ENCODE measurements at regions not wholly inside any gene's neighbourhood (a gene's known extent, or its start where the extent isn't known, plus 50 kb on each side); places are given as distances from the start of the nearest gene placed in this dataset.

DNA sequence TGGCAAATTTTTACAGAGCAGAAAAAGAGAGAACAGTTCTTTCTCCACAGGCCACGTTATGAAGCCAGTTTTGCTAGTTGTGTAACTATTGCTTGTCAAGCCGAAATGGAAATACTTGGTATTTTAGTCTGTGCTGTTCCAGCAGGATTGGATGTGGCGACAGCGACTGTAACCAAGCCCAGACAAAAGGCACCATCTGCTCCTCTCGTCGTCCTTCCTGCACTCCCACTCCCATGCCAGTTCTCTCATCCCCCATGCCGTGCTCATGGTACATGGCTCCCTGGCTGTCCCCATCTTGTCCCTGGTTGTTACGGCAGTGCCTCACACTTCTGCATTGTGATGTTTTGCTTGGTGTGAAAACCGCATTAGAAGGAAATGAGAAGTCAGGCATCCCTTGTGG lies 185.7 kb upstream of the FZD8 start:
- Histone ChIP-seq H2BK15ac (ENCODE audit: low read length) (0 out of 2 replicates have a peak overlapping the region, but pooled peaks have one; percentile 0), H3K23ac (ENCODE audit: insufficient read length) (no peak overlapping the region), H3K9me3 (ENCODE audit: insufficient read depth in 2 of 2, low read depth in 1 of 2, low read length in 1 of 2) (no peaks in the 10 kb centered on the region), H3K36me3 (ENCODE audit: control insufficient read depth in 2 of 4, insufficient read depth in 4 of 4, low read length in 3 of 4) (no peaks in the 10 kb centered on the region), H2BK12ac (ENCODE audit: low read depth, low read length) (no peak overlapping the region), H2AK5ac (ENCODE audit: low read depth, low read length) (no peak overlapping the region), H3K4ac (replicated peaks; ENCODE audit: insufficient read length, low read depth, low read length) (no peak overlapping the region), H2AFZ (ENCODE audit: low read length) (no peak overlapping the region), H3K79me2 (ENCODE audit: control insufficient read depth in 1 of 2, insufficient read depth in 2 of 2, low read length in 2 of 2) (no peaks in the 10 kb centered on the region), H3K14ac (ENCODE audit: insufficient read length) (no peak overlapping the region), H2BK20ac (ENCODE audit: low read length) (no peak overlapping the region), H2BK120ac (replicated peaks; ENCODE audit: low read depth, low read length) (no peak overlapping the region), H3K79me1 (ENCODE audit: low read depth, low read length) (no peaks in the 10 kb centered on the region), H4K8ac (ENCODE audit: extremely low read depth, insufficient read depth, low read length) (no peak overlapping the region), H3K27ac (ENCODE audit: low read depth, low read length) (no peak overlapping the region), H4K5ac (ENCODE audit: insufficient read length, low read depth, low read length) (no peak overlapping the region), H4K20me1 (replicated peaks in 1 of 2; ENCODE audit: control insufficient read depth in 1 of 2, insufficient read depth in 2 of 2, low read length in 2 of 2) (no peaks in the 10 kb centered on the region), H3K4me2 (ENCODE audit: insufficient read depth in 1 of 2, low read depth in 2 of 2, low read length in 2 of 2) (no peak overlapping the region), H2BK5ac (ENCODE audit: low read depth, low read length) (no peak overlapping the region), H3K23me2 (ENCODE audit: low read depth, low read length) (no peaks in the 10 kb centered on the region), H3K27me3 (replicated peaks in 1 of 4; ENCODE audit: control insufficient read depth in 3 of 4, extremely low read depth in 1 of 4, insufficient read depth in 3 of 4, low read length in 3 of 4) (no peaks in the 10 kb centered on the region), H3K56ac (replicated peaks; ENCODE audit: insufficient read length, low read depth, low read length) (no peak overlapping the region), H4K91ac (replicated peaks; ENCODE audit: insufficient read length, low read length) (no peak overlapping the region), H3K9ac (replicated peaks in 1 of 4; ENCODE audit: extremely low read depth in 1 of 4, low read depth in 3 of 4, low read length in 3 of 4) (no peak overlapping the region), H3K18ac (ENCODE audit: extremely low read depth, low read length) (no peak overlapping the region), H3K4me3 (ENCODE audit: extremely low read depth in 1 of 4, insufficient read depth in 2 of 4, low read depth in 3 of 4, low read length in 4 of 4) (no peak overlapping the region), H3K4me1 (replicated peaks in 1 of 4; ENCODE audit: control insufficient read depth in 3 of 4, insufficient read depth in 4 of 4, low read length in 3 of 4) (peaks cover 0 to 5% (median 0%) of the 10 kb centered on the region in 4 experiments; a peak in 1 of 7 replicates)
- DNase-seq (ENCODE audit: low read depth in 1 of 2, low spot score in 2 of 2) (no peak), FAIRE-seq (no peak)
- ChIA-PET POLR2A (ENCODE audit: partially characterized antibody) (no interaction called here), CTCF (ENCODE audit: partially characterized antibody) (interaction anchor here (0.5 to 1.3 kb wide), 2 partner anchors 33 to 294 kb away, joined by 3 to 4 read pairs; no protein-coding TSS in a partner anchor)
- 91% methylated on average over 9 of the region's 9 CpGs; no CpG with 5 or more reads in 1 of the 2 experiments for WGBS, 2 experiments (ENCODE audit: extremely low coverage in 1 of 2, insufficient coverage in 1 of 2, insufficient read length in 1 of 2, insufficient replicate concordance in 2 of 2, low coverage in 1 of 2, low lambda C conversion rate in 2 of 2, missing lambda C conversion rate in 1 of 2)
- TF ChIP-seq GABPA (IDR thresholded peaks at IDR 0.05; ENCODE audit: borderline replicate concordance, insufficient read depth, low read length) (no peak), CHD2 (IDR thresholded peaks at IDR 0.05; ENCODE audit: low read length) (no peak), RBBP5 (IDR thresholded peaks at IDR 0.05; ENCODE audit: borderline replicate concordance, low read depth, low read length) (no peak), BRCA1 (IDR thresholded peaks at IDR 0.05; ENCODE audit: low read depth, low read length) (no peak), BCL11A (IDR thresholded peaks at IDR 0.05; ENCODE audit: low read depth in 2 of 2, low read length in 2 of 2) (no peak), SIRT6 (IDR thresholded peaks at IDR 0.05; ENCODE audit: low read length) (no peak), SIN3A (conservative IDR thresholded peaks at IDR 0.05 in 1 of 2, IDR thresholded peaks at IDR 0.05 in 1 of 2; ENCODE audit: low read depth in 1 of 2, low read length in 2 of 2) (no peak), YY1 (IDR thresholded peaks at IDR 0.05; ENCODE audit: low read depth, low read length) (no peak), RAD21 (IDR thresholded peaks at IDR 0.05 in 1 of 2, conservative IDR thresholded peaks at IDR 0.05 in 1 of 2; ENCODE audit: low read depth in 2 of 2, low read length in 2 of 2) (no peak), RFX5 (IDR thresholded peaks at IDR 0.05; ENCODE audit: borderline replicate concordance, low read depth, low read length) (no peak), EGR1 (IDR thresholded peaks at IDR 0.05; ENCODE audit: borderline replicate concordance, low read depth, low read length) (no peak), TAF7 (optimal IDR thresholded peaks at IDR 0.05; ENCODE audit: borderline replicate concordance, low read depth, low read length) (no peak), SP4 (IDR thresholded peaks at IDR 0.05; ENCODE audit: low read length) (no peak)
- TF ChIP-seq, protein P1, sequence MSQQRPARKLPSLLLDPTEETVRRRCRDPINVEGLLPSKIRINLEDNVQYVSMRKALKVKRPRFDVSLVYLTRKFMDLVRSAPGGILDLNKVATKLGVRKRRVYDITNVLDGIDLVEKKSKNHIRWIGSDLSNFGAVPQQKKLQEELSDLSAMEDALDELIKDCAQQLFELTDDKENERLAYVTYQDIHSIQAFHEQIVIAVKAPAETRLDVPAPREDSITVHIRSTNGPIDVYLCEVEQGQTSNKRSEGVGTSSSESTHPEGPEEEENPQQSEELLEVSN (IDR thresholded peaks at IDR 0.05): no peak
